HCT116 (cell line): ENCODE measurements at regions not wholly inside any gene's neighbourhood (a gene's known extent, or its start where the extent isn't known, plus 50 kb on each side); places are given as distances from the start of the nearest gene placed in this dataset. TPM values are rescaled to one million over a fixed set of nuclear protein-coding genes. Genes with fewer than 3 reads are reported as not detected.

ENCODE experiments used
- ATAC-seq: fragments of 200-7000 bp; cut with Tn5 transposase; 2 replicates; pipeline ENCODE4 v1.9.1; 2020; ENCODE audit warnings: mild to moderate bottlenecking, moderate library complexity
- BruUV-seq: library from RNA; stranded (reverse); fragments of 400-500 nt; replicated peaks from 2 replicates; lab custom pipeline; 2021; lab: Mats Ljungman, UMichigan
- CTCF ChIA-PET: fragments of 300-600 bp; sonication (Branson Sonifier 250); formaldehyde crosslinking; loops from one replicate; lab custom pipeline; 2021; ENCODE audit warnings: antibody characterized with exemption; lab: Charles Lee
- POLR2A ChIA-PET: fragments of 300-600, 350-600 bp; sonication (Branson Sonifier 250); formaldehyde crosslinking; loops from one replicate; lab custom pipeline; 2021; ENCODE audit warnings: antibody characterized with exemption; lab: Charles Lee
- RAD21 ChIA-PET, 2 experiments: fragments of 300-600 bp; sonication (Branson Sonifier 250); formaldehyde crosslinking; loops; one replicate each; lab custom pipeline; 2023; ENCODE audit warnings: low total read pairs in 2 of 2; ENCODE audit not compliant: uncharacterized antibody in 2 of 2, unreplicated experiment in 2 of 2, low non-redundant PET in 1 of 2; lab: Charles Lee
- DNase-seq: peaks from one replicate; pipeline ENCODE4 v3.0.0-alpha.2; 2010; ENCODE audit warnings: low read depth, low spot score
- H2AFZ ChIP-seq: fragments of 200-600 bp; shearing (Covaris generic), sonication (generic); 2 replicates; pipeline ENCODE4 v1.6.1; 2017; ENCODE audit warnings: low read depth, mixed run types, mixed read lengths, antibody characterized with exemption, low read length; ENCODE audit not compliant: poor library complexity, severe bottlenecking
- H3K27ac ChIP-seq: 2 replicates; pipeline ENCODE4 v1.5.1; 2012; ENCODE audit warnings: low read depth, low read length
- H3K27me3 ChIP-seq: fragments of 200-600 bp; sonication (generic); 2 replicates; pipeline ENCODE4 v1.6.1; 2016; ENCODE audit warnings: mixed run types, low read length, mixed read lengths; ENCODE audit not compliant: insufficient read depth
- H3K36me3 ChIP-seq, 2 experiments: fragments of 200-500 bp in 1 of 2; fragments of 200-600 bp in 1 of 2; sonication (Bioruptor generic) in 1 of 2; sonication (generic) in 1 of 2; 2 replicates each; pipeline versions ENCODE4 v1.5.1 to v1.6.1; 2014 to 2016; ENCODE audit warnings: low read length in 2 of 2, inconsistent platforms in 1 of 2, mixed read lengths in 1 of 2, mixed run types in 1 of 2; ENCODE audit not compliant: insufficient read depth in 2 of 2, control insufficient read depth in 1 of 2
- H3K4me1 ChIP-seq, 2 experiments: fragments of 200-600 bp in 1 of 2; sonication (generic) in 1 of 2; 2 replicates each; pipeline versions ENCODE4 v1.5.1 to v1.6.1; 2012 to 2017; ENCODE audit warnings: low read length in 2 of 2, inconsistent platforms in 1 of 2, mild to moderate bottlenecking in 1 of 2, mixed read lengths in 1 of 2, mixed run types in 1 of 2, moderate library complexity in 1 of 2; ENCODE audit not compliant: insufficient read depth in 2 of 2, control insufficient read depth in 1 of 2
- H3K4me2 ChIP-seq: fragments of 200-600 bp; sonication (generic); 2 replicates; pipeline ENCODE4 v1.6.1; 2017; ENCODE audit warnings: mixed run types, low read length, mixed read lengths
- H3K4me3 ChIP-seq, 2 experiments: fragments of 200-600 bp in 1 of 2; sonication (generic) in 1 of 2; replicated peaks in 1 of 2; 2 replicates each; pipeline ENCODE4 v1.5.1; 2011 to 2016; ENCODE audit warnings: low read length in 2 of 2, control low read depth in 1 of 2, low read depth in 1 of 2, mild to moderate bottlenecking in 1 of 2, mixed read lengths in 1 of 2, mixed run types in 1 of 2
- H3K79me2 ChIP-seq: fragments of 200-600 bp; sonication (generic); 2 replicates; pipeline ENCODE4 v1.6.1; 2017; ENCODE audit warnings: mild to moderate bottlenecking, mixed run types, low read length, moderate library complexity, mixed read lengths; ENCODE audit not compliant: insufficient read depth
- H3K9ac ChIP-seq: fragments of 200-600 bp; sonication (generic); 2 replicates; pipeline ENCODE4 v1.6.1; 2016; ENCODE audit warnings: low read length, mixed read lengths
- H3K9me2 ChIP-seq: fragments of 200-600 bp; sonication (generic), shearing (Covaris generic); 2 replicates; pipeline ENCODE4 v1.6.1; 2017; ENCODE audit warnings: mixed run types, mild to moderate bottlenecking, moderate library complexity; ENCODE audit not compliant: insufficient read depth
- H3K9me3 ChIP-seq, 2 experiments: fragments of 200-500 bp in 1 of 2; fragments of 200-600 bp in 1 of 2; sonication (Bioruptor generic) in 1 of 2; sonication (generic) in 1 of 2; 2 replicates each; pipeline ENCODE4 v1.6.1; 2014 to 2017; ENCODE audit warnings: low read length in 2 of 2, mixed read lengths in 2 of 2, inconsistent platforms in 1 of 2, low read depth in 1 of 2, mild to moderate bottlenecking in 1 of 2, mixed run types in 1 of 2, moderate library complexity in 1 of 2; ENCODE audit not compliant: control insufficient read depth in 1 of 2, insufficient read depth in 1 of 2
- H4K20me1 ChIP-seq: fragments of 200-600 bp; sonication (generic), shearing (Covaris generic); 2 replicates; pipeline ENCODE4 v1.6.1; 2017; ENCODE audit warnings: mixed run types, mild to moderate bottlenecking, moderate library complexity; ENCODE audit not compliant: insufficient read depth
- CTCF ChIP-seq, 3 experiments: fragments of 200-600 bp in 1 of 3; sonication (generic) in 1 of 3; IDR thresholded peaks in 2 of 3; conservative IDR thresholded peaks in 1 of 3; 2 replicates each; pipeline ENCODE4 v1.5.1; 2012 to 2017; ENCODE audit warnings: low read depth in 2 of 3, low read length in 2 of 3, antibody characterized with exemption in 1 of 3, borderline replicate concordance in 1 of 3, control low read depth in 1 of 3, mild to moderate bottlenecking in 1 of 3, mixed read lengths in 1 of 3, mixed run types in 1 of 3, moderate library complexity in 1 of 3; ENCODE audit not compliant: insufficient read depth in 1 of 3
- EGR1 ChIP-seq: IDR thresholded peaks from 2 replicates; pipeline ENCODE4 v1.6.1; 2012; ENCODE audit warnings: low read depth
- FOSL1 ChIP-seq: IDR thresholded peaks from 2 replicates; pipeline ENCODE4 v1.6.1; 2012; ENCODE audit warnings: low read depth
- RAD21 ChIP-seq: IDR thresholded peaks from 2 replicates; pipeline ENCODE4 v1.6.1; 2012; ENCODE audit warnings: low read depth, mild to moderate bottlenecking
- intact Hi-C: fragments of 100-400 bp; cut with micrococcal nuclease; formaldehyde crosslinking; loops from 2 replicates; pipeline ENCODE4 v1.10.0; 2022
- microRNA-seq: library from miRNA; unstranded; fragments of <30 nt; microRNA quantifications from one replicate; pipeline ENCODE4, GENCODE V29; 2016; ENCODE audit warnings: borderline number of aligned reads

GRCh38 chr13:99614465-99614885 is 113.2 kb downstream of the TM9SF2 start:
- Histone ChIP-seq H3K36me3 (no peaks in the 10 kb centered on the region), H3K79me2 (peaks cover 6% of the 10 kb centered on the region; the same call in 1 of the 2 replicates), H3K9me3 (no peaks in the 10 kb centered on the region), H2AFZ (no peak overlapping the region), H3K4me2 (no peak overlapping the region), H3K4me3 (no peak overlapping the region), H3K9me2 (no peaks in the 10 kb centered on the region), H4K20me1 (no peaks in the 10 kb centered on the region), H3K9ac (no peak overlapping the region), H3K27ac (no peak overlapping the region), H3K4me1 (peaks cover 0 to 6% of the 10 kb centered on the region in 2 experiments; a peak in 1 of 4 replicates), H3K27me3 (no peaks in the 10 kb centered on the region)
- ChIA-PET POLR2A (no interaction called here), CTCF (no interaction called here), RAD21 (no interaction called here)
- DNase-seq = no peak
- BruUV-seq = no TSS peak
- peak; percentile 73 for ATAC-seq
- TF ChIP-seq EGR1 (no peak), RAD21 (peak; percentile 31; the same call in 1 of the 2 replicates), FOSL1 (no peak), CTCF (IDR thresholded peaks at IDR 0.05 in 2 of 3, conservative IDR thresholded peaks at IDR 0.05 in 1 of 3; ENCODE audit: borderline replicate concordance in 1 of 3, insufficient read depth in 1 of 3, low read depth in 2 of 3, low read length in 2 of 3) (peak in 2 of 3 experiments; percentile 16 to 20; a peak in 3 of 6 replicates)
- intact Hi-C loops = loop anchor here (5.0 kb wide), 1 partner anchor 172 kb away; no protein-coding TSS in a partner anchor

Small RNA genes lying in the stretch of these regions (microRNA-seq; reads per million reads assigned to microRNA genes)
- gene MIR4306 = not detected
